ENCODE measurements at regions not wholly inside any gene's neighbourhood (a gene's known extent, or its start where the extent isn't known, plus 50 kb on each side); places are given as distances from the start of the nearest gene placed in this dataset.

DNA sequence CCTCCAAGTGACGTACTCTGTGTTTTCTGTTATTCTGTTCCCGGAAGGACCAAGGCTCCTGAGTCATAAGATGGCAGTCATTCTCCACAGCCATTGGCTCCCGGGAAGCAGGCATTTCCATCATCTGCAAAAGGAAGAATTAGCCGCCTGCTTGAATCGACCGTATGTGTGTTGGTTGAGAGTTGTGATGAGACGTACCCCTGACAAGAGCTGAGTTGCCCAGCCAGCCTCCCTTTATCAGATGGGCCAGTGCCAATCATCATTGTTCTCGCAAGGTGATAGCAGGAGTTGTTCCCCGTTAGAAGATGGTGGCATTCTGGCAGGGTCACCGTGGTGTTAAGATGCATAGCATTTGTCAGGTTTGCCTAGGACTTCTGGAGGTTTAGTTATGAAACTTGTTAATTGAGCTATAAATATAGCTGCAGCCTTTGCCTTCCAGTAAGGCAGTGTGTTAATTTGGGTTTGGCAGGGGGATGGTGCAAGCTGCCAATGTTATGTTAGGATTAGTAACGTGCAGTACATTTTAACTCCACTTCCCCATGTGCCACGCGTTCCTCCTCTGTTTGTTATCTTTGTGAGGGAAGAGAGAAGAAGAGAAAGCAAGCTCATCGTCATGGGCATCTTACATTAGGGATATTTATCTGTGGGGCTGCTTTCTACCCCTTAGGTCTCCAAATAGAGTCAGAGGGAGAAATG lies 652.7 kb upstream of the FANCL start:
- TF ChIP-seq, protein P1, sequence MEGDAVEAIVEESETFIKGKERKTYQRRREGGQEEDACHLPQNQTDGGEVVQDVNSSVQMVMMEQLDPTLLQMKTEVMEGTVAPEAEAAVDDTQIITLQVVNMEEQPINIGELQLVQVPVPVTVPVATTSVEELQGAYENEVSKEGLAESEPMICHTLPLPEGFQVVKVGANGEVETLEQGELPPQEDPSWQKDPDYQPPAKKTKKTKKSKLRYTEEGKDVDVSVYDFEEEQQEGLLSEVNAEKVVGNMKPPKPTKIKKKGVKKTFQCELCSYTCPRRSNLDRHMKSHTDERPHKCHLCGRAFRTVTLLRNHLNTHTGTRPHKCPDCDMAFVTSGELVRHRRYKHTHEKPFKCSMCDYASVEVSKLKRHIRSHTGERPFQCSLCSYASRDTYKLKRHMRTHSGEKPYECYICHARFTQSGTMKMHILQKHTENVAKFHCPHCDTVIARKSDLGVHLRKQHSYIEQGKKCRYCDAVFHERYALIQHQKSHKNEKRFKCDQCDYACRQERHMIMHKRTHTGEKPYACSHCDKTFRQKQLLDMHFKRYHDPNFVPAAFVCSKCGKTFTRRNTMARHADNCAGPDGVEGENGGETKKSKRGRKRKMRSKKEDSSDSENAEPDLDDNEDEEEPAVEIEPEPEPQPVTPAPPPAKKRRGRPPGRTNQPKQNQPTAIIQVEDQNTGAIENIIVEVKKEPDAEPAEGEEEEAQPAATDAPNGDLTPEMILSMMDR (IDR thresholded peaks at IDR 0.05; ENCODE audit: low read depth, low read length), result no peak
- H3K4me3 ChIP-seq (ENCODE audit: low read depth, low read length), result no peak overlapping the region

DNA sequence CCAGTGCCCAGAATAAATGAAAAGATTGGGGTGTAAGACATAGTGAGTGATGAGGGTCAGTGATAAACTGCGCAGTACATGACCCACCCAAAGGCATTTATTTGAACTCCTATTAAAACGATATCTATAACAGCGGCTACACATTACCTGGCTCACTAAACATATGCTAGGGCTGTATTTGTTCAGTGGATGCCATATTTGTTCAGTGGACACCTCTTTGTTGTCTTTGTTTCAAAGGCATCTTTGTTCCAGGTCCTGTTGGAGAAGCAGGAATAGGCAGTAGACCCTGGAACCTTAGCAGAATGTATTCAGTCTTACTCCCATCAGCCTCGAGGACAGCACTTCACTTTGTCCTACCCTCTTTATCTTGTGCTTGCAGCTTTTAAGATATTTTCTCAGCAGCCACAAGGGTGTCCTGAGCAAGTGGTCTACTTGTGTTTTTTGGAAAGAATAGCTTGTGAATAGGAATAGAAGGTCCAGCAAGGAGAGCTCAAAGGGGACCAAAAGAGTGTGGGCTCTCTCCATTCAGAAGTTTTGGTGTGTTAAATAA lies 650.8 kb upstream of the FANCL start:
- TF ChIP-seq, protein P1 (IDR thresholded peaks at IDR 0.05; ENCODE audit: low read depth, low read length), result no peak
- no peak overlapping the region for H3K4me3 ChIP-seq (ENCODE audit: low read depth, low read length)

DNA sequence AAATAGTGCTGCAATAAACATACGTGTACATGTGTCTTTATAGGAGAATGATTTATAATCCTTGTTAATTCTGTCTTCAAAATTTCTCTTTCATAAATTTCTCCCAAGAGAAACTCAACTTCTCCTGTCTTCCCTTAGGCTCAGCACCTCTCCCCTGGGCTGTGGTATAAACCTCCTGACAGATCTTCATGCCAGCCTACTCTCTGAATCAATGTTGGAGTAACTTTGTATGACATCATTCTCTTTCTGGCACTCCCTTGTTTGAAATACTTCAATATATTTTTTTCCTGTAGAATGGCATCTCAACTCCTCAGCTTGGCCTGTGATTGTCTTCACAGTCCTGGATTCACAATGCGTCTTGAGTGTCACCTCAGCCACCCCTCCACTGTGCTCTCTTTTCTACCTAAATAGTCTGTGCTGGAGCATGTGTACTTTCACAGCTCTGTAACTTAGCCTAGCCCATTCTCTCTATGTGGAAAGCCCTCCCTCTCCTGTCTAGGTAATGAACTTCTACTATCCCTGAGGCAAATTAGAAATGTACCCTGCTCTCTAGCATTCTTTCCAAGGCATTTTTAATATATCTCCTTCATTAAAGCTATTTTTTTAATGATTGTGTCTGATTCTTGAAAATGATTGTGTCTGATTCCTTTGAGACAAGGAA lies 649.9 kb upstream of the FANCL start:
- no peak overlapping the region for H3K4me3 ChIP-seq (ENCODE audit: low read depth, low read length)
- TF ChIP-seq, protein P1 (IDR thresholded peaks at IDR 0.05; ENCODE audit: low read depth, low read length), result no peak

DNA sequence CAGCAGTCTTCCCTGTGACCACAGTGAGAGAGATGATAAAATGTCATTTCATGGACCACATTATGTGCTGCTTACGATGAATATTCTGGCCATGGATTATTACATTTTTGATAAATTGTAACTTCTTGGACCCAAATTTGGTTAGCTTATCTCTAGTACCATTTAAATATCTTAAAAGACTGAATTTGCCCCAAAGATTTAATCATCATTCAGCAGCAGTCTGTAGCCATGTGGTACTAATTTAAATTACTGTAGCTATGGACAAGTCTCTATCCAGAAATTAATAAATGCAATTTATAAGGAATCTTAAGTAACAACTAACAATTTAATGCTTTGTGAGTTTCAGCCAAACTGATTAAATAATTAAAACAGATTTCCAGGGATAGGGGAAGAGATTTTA lies 644.9 kb upstream of the FANCL start:
- TF ChIP-seq, protein P1 (IDR thresholded peaks at IDR 0.05; ENCODE audit: low read depth, low read length), result no peak
- H3K4me3 ChIP-seq (ENCODE audit: low read depth, low read length), result no peak overlapping the region

DNA sequence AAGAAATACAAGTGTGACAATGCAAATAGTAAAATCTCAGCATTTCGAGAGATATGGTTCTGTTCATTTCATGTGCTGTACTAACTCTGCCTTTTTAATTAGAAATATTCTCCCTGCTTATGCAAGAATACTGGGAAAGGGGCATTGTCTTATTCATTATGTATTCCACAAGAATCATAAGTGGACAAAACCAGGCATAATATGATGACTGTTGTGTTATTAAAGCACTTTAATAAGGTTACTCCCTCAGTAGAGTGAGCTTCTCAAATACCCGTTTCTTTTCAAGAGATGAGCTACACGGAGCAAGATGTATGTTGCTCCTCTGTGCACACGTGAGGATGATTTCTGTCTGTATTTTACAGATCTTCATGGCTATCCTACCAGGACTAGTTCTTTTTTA lies 638.7 kb upstream of the FANCL start:
- no peak overlapping the region for H3K4me3 ChIP-seq (ENCODE audit: low read depth, low read length)
- TF ChIP-seq, protein P1 (IDR thresholded peaks at IDR 0.05; ENCODE audit: low read depth, low read length), result no peak

DNA sequence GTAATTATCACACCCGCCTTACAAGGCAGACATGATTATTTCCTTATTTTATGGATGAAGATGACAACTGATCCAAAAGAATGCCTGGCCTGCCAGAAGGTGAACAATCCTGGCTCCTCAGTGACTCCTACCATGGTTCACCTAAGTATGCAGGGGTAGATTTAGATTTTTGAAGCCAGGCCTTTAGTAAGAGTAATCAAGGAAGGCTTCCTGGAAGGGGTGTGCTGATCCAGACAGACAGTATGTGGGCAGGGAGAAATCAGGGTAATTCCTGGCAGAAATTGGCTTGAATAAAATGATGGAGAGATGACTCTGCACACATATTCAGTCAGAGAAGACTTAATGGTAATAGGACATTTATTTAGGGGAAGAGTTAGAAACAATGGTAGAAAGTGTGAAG lies 637.7 kb upstream of the FANCL start:
- TF ChIP-seq, protein P1 (IDR thresholded peaks at IDR 0.05; ENCODE audit: low read depth, low read length), result no peak
- H3K4me3 ChIP-seq (ENCODE audit: low read depth, low read length), result no peak overlapping the region

DNA sequence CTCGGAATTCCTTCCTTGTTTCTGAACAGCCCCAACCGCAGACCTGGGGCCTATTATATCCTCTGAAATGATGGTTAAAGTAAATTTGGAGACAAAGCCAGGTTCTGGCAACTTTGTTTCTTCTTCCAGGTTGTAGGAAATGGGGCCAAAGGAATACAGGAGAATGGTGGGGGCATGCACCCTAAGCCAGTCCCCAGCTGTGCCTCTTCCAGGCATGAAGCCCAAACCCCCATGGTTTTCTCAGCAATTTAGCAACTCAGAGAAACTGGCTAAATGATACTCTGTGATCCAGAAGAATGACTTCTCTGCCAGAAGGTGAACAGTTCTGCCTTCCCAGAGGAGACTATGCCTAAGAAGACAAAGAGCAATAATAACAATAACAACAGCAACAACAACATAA lies 635.0 kb upstream of the FANCL start:
- no peak overlapping the region for H3K4me3 ChIP-seq (ENCODE audit: low read depth, low read length)
- TF ChIP-seq, protein P1 (IDR thresholded peaks at IDR 0.05; ENCODE audit: low read depth, low read length), result no peak

Measured in WI38 (cell line).